ENCODE measurements at regions not wholly inside any gene's neighbourhood (a gene's known extent, or its start where the extent isn't known, plus 50 kb on each side); places are given as distances from the start of the nearest gene placed in this dataset.
"Not testable (repeated sequence)": the region's sequence is repeated elsewhere in the genome, so short reads cannot be mapped to it uniquely, and the experiment has no call there.

DNA sequence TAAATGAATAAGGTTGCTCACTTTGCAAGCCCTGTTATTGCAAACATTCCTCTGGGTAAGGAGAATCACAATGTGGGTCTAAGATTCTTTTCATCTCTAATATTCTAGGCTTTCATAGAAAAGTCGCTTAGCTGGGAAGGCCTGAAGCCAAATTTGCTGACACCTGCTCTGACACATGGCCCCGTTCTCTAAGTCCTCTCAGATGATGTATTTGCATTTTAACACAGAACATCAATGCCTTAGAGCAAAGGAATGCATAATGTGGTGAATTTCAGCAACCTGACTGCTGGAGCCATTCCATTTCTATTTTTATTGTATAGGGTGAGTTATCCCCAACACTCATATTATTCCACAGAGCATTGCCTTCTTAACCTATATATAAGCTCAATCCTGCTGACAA lies 682.1 kb upstream of the NRP1 start:
- TF ChIP-seq, protein P1, sequence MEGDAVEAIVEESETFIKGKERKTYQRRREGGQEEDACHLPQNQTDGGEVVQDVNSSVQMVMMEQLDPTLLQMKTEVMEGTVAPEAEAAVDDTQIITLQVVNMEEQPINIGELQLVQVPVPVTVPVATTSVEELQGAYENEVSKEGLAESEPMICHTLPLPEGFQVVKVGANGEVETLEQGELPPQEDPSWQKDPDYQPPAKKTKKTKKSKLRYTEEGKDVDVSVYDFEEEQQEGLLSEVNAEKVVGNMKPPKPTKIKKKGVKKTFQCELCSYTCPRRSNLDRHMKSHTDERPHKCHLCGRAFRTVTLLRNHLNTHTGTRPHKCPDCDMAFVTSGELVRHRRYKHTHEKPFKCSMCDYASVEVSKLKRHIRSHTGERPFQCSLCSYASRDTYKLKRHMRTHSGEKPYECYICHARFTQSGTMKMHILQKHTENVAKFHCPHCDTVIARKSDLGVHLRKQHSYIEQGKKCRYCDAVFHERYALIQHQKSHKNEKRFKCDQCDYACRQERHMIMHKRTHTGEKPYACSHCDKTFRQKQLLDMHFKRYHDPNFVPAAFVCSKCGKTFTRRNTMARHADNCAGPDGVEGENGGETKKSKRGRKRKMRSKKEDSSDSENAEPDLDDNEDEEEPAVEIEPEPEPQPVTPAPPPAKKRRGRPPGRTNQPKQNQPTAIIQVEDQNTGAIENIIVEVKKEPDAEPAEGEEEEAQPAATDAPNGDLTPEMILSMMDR (IDR thresholded peaks at IDR 0.05; ENCODE audit: insufficient read depth, low read depth, low read length, missing control alignments), result no peak
- no peak overlapping the region for H3K4me3 ChIP-seq (ENCODE audit: low read depth, low read length)
- DNase-seq (ENCODE audit: low read depth), result no peak

- TF ChIP-seq, protein P1 (IDR thresholded peaks at IDR 0.05; ENCODE audit: insufficient read depth, low read depth, low read length, missing control alignments), result no peak
- DNase-seq (ENCODE audit: low read depth), result no peak
These were observed 681.2 kb upstream of the NRP1 start for GRCh38 chr10:34015700-34016099.

GRCh38 chr10:34013235-34013634 lies 678.8 kb upstream of the NRP1 start:
- no peak overlapping the region for H3K4me3 ChIP-seq (ENCODE audit: low read depth, low read length)
- TF ChIP-seq, protein P1 (IDR thresholded peaks at IDR 0.05; ENCODE audit: insufficient read depth, low read depth, low read length, missing control alignments), result no peak
- DNase-seq (ENCODE audit: low read depth), result no peak

More at GRCh38 chr10:34015700-34016099, 681.2 kb upstream of the NRP1 start:
- no peak overlapping the region for H3K4me3 ChIP-seq (ENCODE audit: low read depth, low read length)

GRCh38 chr10:34010891-34011290 lies 676.4 kb upstream of the NRP1 start:
- TF ChIP-seq, protein P1 (IDR thresholded peaks at IDR 0.05; ENCODE audit: insufficient read depth, low read depth, low read length, missing control alignments), result no peak

DNA sequence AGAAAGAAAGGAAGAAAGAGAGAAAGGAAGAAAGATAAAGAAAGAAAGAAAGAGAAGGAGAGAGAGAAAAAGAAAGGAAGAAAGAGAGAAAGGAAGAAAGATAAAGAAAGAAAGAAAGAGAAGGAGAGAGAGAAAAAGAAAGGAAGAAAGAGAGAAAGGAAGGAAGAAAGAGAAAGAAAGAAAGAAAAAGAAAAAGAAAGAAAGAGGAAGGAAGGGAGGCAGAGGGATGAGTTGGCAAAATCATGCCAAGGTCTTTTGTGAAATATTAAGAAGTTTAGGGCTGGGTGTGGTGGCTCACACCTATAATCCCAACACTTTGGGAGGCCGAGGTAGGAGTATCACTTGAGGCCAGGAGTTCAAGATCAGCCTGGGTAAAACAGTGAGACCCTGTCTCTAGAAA lies 675.8 kb upstream of the NRP1 start:
- DNase-seq (ENCODE audit: low read depth), result not testable (repeated sequence)

More at GRCh38 chr10:34010891-34011290, 676.4 kb upstream of the NRP1 start:
- H3K4me3 ChIP-seq (ENCODE audit: low read depth, low read length), result no peak overlapping the region
- no peak for DNase-seq (ENCODE audit: low read depth)

GRCh38 chr10:34008656-34009055 lies 674.2 kb upstream of the NRP1 start:
- H3K4me3 ChIP-seq (ENCODE audit: low read depth, low read length), result no peak overlapping the region
- TF ChIP-seq, protein P1 (IDR thresholded peaks at IDR 0.05; ENCODE audit: insufficient read depth, low read depth, low read length, missing control alignments), result no peak
- no peak for DNase-seq (ENCODE audit: low read depth)

More for the DNA sequence above, 675.8 kb upstream of the NRP1 start:
- not testable (repeated sequence) for H3K4me3 ChIP-seq (ENCODE audit: low read depth, low read length)

DNA sequence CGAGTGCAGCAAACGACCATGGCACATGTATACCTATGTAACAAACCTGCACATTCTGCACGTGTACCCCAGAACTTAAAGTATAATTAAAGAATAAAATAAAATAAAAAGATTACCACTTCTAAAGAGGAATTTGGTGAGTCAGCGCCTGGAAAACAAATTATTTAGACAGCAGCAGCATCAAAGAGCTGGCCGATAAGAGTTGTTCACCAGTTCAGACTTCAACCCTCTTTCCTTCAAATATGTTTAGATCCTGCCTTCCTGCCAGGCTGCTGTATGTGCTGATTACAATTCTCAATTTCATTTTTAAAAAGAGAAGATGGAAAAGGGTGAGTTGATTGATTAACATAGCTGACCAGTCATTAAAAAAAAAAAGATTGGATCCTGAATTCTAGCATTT lies 672.0 kb upstream of the NRP1 start:
- TF ChIP-seq, protein P1 (IDR thresholded peaks at IDR 0.05; ENCODE audit: insufficient read depth, low read depth, low read length, missing control alignments), result no peak
- H3K4me3 ChIP-seq (ENCODE audit: low read depth, low read length), result no peak overlapping the region
- no peak for DNase-seq (ENCODE audit: low read depth)
